H1 (cell line): ENCODE measurements at regions not wholly inside any gene's neighbourhood (a gene's known extent, or its start where the extent isn't known, plus 50 kb on each side); places are given as distances from the start of the nearest gene placed in this dataset.

Experiments used
- CTCF ChIA-PET: fragments of 300-600 bp; sonication (Branson Sonifier 250); formaldehyde crosslinking; loops from one replicate; lab custom pipeline; 2021; ENCODE audit not compliant: partially characterized antibody; lab: Charles Lee
- POLR2A ChIA-PET: fragments of 300-600 bp; sonication (Branson Sonifier 250); formaldehyde crosslinking; loops from one replicate; lab custom pipeline; 2021; ENCODE audit warnings: inconsistent platforms; ENCODE audit not compliant: partially characterized antibody; lab: Charles Lee
- DNase-seq, 2 experiments: peaks; one replicate each; pipeline versions ENCODE4 v3.0.0 to v3.0.0-alpha.2; 2010 to 2022; ENCODE audit warnings: low spot score in 2 of 2, low read depth in 1 of 2, mixed read lengths in 1 of 2
- FAIRE-seq: peaks from 2 replicates; lab custom pipeline; 2011; peaks lifted over from hg19 to GRCh38; lab: Jason Lieb, UNC
- H2AFZ ChIP-seq: 2 replicates; pipeline ENCODE4 v1.8.1; 2012; ENCODE audit warnings: low read length, inconsistent platforms
- H2AK5ac ChIP-seq: 2 replicates; pipeline ENCODE4 v1.6.1; 2013; ENCODE audit warnings: low read depth, low read length
- H2BK120ac ChIP-seq: replicated peaks from 2 replicates; pipeline ENCODE3; 2013; ENCODE audit warnings: low read depth, low read length, inconsistent platforms
- H2BK12ac ChIP-seq: 2 replicates; pipeline ENCODE4 v1.6.1; 2013; ENCODE audit warnings: low read depth, low read length
- H2BK15ac ChIP-seq: 2 replicates; pipeline ENCODE4 v1.6.1; 2013; ENCODE audit warnings: low read length
- H2BK20ac ChIP-seq: 2 replicates; pipeline ENCODE4 v1.6.1; 2013; ENCODE audit warnings: low read length
- H2BK5ac ChIP-seq: 2 replicates; pipeline ENCODE4 v1.6.1; 2013; ENCODE audit warnings: low read depth, low read length
- H3K14ac ChIP-seq: 2 replicates; pipeline ENCODE4 v1.6.1; 2013; ENCODE audit warnings: inconsistent platforms; ENCODE audit not compliant: insufficient read length
- H3K18ac ChIP-seq: 2 replicates; pipeline ENCODE4 v1.6.1; 2013; ENCODE audit warnings: low read length; ENCODE audit errors: extremely low read depth
- H3K23ac ChIP-seq: 2 replicates; pipeline ENCODE4 v1.6.1; 2013; ENCODE audit warnings: inconsistent platforms; ENCODE audit not compliant: insufficient read length
- H3K23me2 ChIP-seq: 2 replicates; pipeline ENCODE4 v1.6.1; 2013; ENCODE audit warnings: low read depth, low read length
- H3K27ac ChIP-seq: 2 replicates; pipeline ENCODE4 v1.6.1; 2011; ENCODE audit warnings: low read depth, low read length, inconsistent platforms
- H3K27me3 ChIP-seq, 4 experiments: replicated peaks in 1 of 4; 1 replicate in 1 of 4; 2 replicates in 3 of 4; pipeline versions ENCODE4 v1.6.1 to v1.8.1; 2011 to 2013; ENCODE audit warnings: low read length in 3 of 4, mild to moderate bottlenecking in 3 of 4, inconsistent platforms in 2 of 4, mixed read lengths in 2 of 4, moderate library complexity in 1 of 4; ENCODE audit not compliant: control insufficient read depth in 3 of 4, insufficient read depth in 3 of 4; ENCODE audit errors: extremely low read depth in 1 of 4
- H3K36me3 ChIP-seq, 4 experiments: 2 replicates each; pipeline versions ENCODE4 v1.6.1 to v1.8.1; 2011 to 2013; ENCODE audit warnings: mild to moderate bottlenecking in 4 of 4, low read length in 3 of 4, moderate library complexity in 2 of 4, control low read depth in 1 of 4, inconsistent platforms in 1 of 4; ENCODE audit not compliant: insufficient read depth in 4 of 4, control insufficient read depth in 2 of 4
- H3K4ac ChIP-seq: replicated peaks from 2 replicates; pipeline ENCODE3; 2013; ENCODE audit warnings: low read length, low read depth, mixed read lengths, inconsistent platforms; ENCODE audit not compliant: insufficient read length
- H3K4me1 ChIP-seq, 4 experiments: replicated peaks in 1 of 4; 1 replicate in 1 of 4; 2 replicates in 3 of 4; pipeline versions ENCODE4 v1.6.1 to v1.8.1; 2011 to 2013; ENCODE audit warnings: low read length in 3 of 4, inconsistent platforms in 2 of 4, mixed read lengths in 1 of 4; ENCODE audit not compliant: insufficient read depth in 4 of 4, control insufficient read depth in 3 of 4
- H3K4me2 ChIP-seq, 2 experiments: 2 replicates each; pipeline versions ENCODE4 v1.6.1 to v1.8.1; 2011 to 2013; ENCODE audit warnings: low read depth in 2 of 2, low read length in 2 of 2, control low read depth in 1 of 2, inconsistent platforms in 1 of 2, mild to moderate bottlenecking in 1 of 2; ENCODE audit not compliant: insufficient read depth in 1 of 2
- H3K4me3 ChIP-seq, 4 experiments: fragments of 200-600, 300-600 bp in 1 of 4; sonication (generic), shearing (Covaris generic), sonication (Bioruptor Twin) in 1 of 4; 2 replicates each; pipeline versions ENCODE4 v1.5.1 to v1.8.1; 2011 to 2016; ENCODE audit warnings: low read length in 4 of 4, low read depth in 3 of 4, control low read depth in 2 of 4, inconsistent platforms in 2 of 4, mild to moderate bottlenecking in 2 of 4, mixed read lengths in 1 of 4, moderate library complexity in 1 of 4; ENCODE audit not compliant: insufficient read depth in 2 of 4; ENCODE audit errors: extremely low read depth in 1 of 4
- H3K56ac ChIP-seq: replicated peaks from 2 replicates; pipeline ENCODE3; 2013; ENCODE audit warnings: low read depth, mild to moderate bottlenecking, mixed read lengths, low read length, inconsistent platforms; ENCODE audit not compliant: insufficient read length
- H3K79me1 ChIP-seq: 2 replicates; pipeline ENCODE4 v1.6.1; 2013; ENCODE audit warnings: low read depth, low read length, control low read depth
- H3K79me2 ChIP-seq, 2 experiments: 2 replicates each; pipeline versions ENCODE4 v1.6.1 to v1.8.1; 2012 to 2013; ENCODE audit warnings: low read length in 2 of 2, mild to moderate bottlenecking in 2 of 2, inconsistent platforms in 1 of 2; ENCODE audit not compliant: insufficient read depth in 2 of 2, control insufficient read depth in 1 of 2
- H3K9ac ChIP-seq, 4 experiments: replicated peaks in 1 of 4; 1 replicate in 1 of 4; 2 replicates in 3 of 4; pipeline versions ENCODE4 v1.6.1 to v1.8.1; 2011 to 2013; ENCODE audit warnings: low read depth in 3 of 4, low read length in 3 of 4, control low read depth in 2 of 4, mild to moderate bottlenecking in 2 of 4, moderate library complexity in 2 of 4, inconsistent platforms in 1 of 4; ENCODE audit errors: extremely low read depth in 1 of 4
- H3K9me3 ChIP-seq, 2 experiments: 2 replicates each; pipeline versions ENCODE4 v1.6.1 to v1.8.1; 2012 to 2013; ENCODE audit warnings: mild to moderate bottlenecking in 2 of 2, moderate library complexity in 2 of 2, control low read depth in 1 of 2, inconsistent platforms in 1 of 2, low read depth in 1 of 2, low read length in 1 of 2, mixed read lengths in 1 of 2; ENCODE audit not compliant: insufficient read depth in 2 of 2
- H4K20me1 ChIP-seq, 2 experiments: replicated peaks in 1 of 2; 2 replicates each; pipeline versions ENCODE3 to v1.8.1; 2011 to 2013; ENCODE audit warnings: inconsistent platforms in 2 of 2, low read length in 2 of 2, mild to moderate bottlenecking in 1 of 2; ENCODE audit not compliant: insufficient read depth in 2 of 2, control insufficient read depth in 1 of 2
- H4K5ac ChIP-seq: 2 replicates; pipeline ENCODE4 v1.6.1; 2013; ENCODE audit warnings: low read length, low read depth, mixed read lengths, inconsistent platforms; ENCODE audit not compliant: insufficient read length
- H4K8ac ChIP-seq: 2 replicates; pipeline ENCODE4 v1.8.0; 2013; ENCODE audit warnings: mild to moderate bottlenecking, moderate library complexity, low read length, inconsistent platforms; ENCODE audit not compliant: insufficient read depth; ENCODE audit errors: extremely low read depth
- H4K91ac ChIP-seq: replicated peaks from 2 replicates; pipeline ENCODE3; 2013; ENCODE audit warnings: low read length, mixed read lengths, inconsistent platforms; ENCODE audit not compliant: insufficient read length
- CBX8 ChIP-seq: fragments of 300-800, 300-1000 bp; sonication (generic); IDR thresholded peaks from 2 replicates; pipeline ENCODE4 v1.7.1; 2016; ENCODE audit warnings: low read depth, low read length, borderline replicate concordance
- CEBPB ChIP-seq: IDR thresholded peaks from 2 replicates; pipeline ENCODE4 v1.6.1; 2012; ENCODE audit warnings: low read depth, low read length
- JUND ChIP-seq: IDR thresholded peaks from 2 replicates; pipeline ENCODE4 v1.6.1; 2011; ENCODE audit warnings: mild to moderate bottlenecking, improper control_type of control experiment, low read length
- KDM4A ChIP-seq: IDR thresholded peaks from one replicate; pipeline ENCODE4 v1.7.1; 2012; ENCODE audit warnings: low read depth, mild to moderate bottlenecking, moderate library complexity, low read length, inconsistent platforms; ENCODE audit not compliant: severe bottlenecking
- MAFK ChIP-seq: IDR thresholded peaks from 2 replicates; pipeline ENCODE4 v1.6.1; 2012; ENCODE audit warnings: low read depth, mild to moderate bottlenecking, improper control_type of control experiment, low read length
- POU5F1 ChIP-seq: IDR thresholded peaks from 2 replicates; pipeline ENCODE4 v1.6.1; 2011; ENCODE audit warnings: low read depth, mild to moderate bottlenecking, low read length, moderate library complexity
- SIN3A ChIP-seq, 2 experiments: IDR thresholded peaks in 1 of 2; conservative IDR thresholded peaks in 1 of 2; 2 replicates each; pipeline ENCODE4 v1.6.1; 2011 to 2012; ENCODE audit warnings: low read length in 2 of 2, improper control_type of control experiment in 1 of 2, low read depth in 1 of 2, mild to moderate bottlenecking in 1 of 2
- SIRT6 ChIP-seq: IDR thresholded peaks from one replicate; pipeline ENCODE4 v1.7.1; 2012; ENCODE audit warnings: low read length, inconsistent platforms
- SP1 ChIP-seq: IDR thresholded peaks from 2 replicates; pipeline ENCODE4 v1.6.1; 2011; ENCODE audit warnings: low read depth, low read length
- TEAD4 ChIP-seq: IDR thresholded peaks from 2 replicates; pipeline ENCODE4 v1.6.1; 2012; ENCODE audit warnings: low read depth, low read length, inconsistent platforms, mixed read lengths
- YY1 ChIP-seq: IDR thresholded peaks from 2 replicates; pipeline ENCODE4 v1.6.1; 2011; ENCODE audit warnings: low read depth, mild to moderate bottlenecking, low read length
- ZNF274 ChIP-seq: IDR thresholded peaks from 2 replicates; pipeline ENCODE4 v1.7.0; 2012; ENCODE audit warnings: low read length, borderline replicate concordance; ENCODE audit errors: extremely low read depth
- WGBS, 2 experiments: shearing (Covaris generic) in 1 of 2; methylation state at CpG; one replicate each; pipeline versions ENCODE4 v1.1.6 to v1.1.7; 2013 to 2015; ENCODE audit warnings: low lambda C conversion rate in 2 of 2, mixed read lengths in 2 of 2, inconsistent platforms in 1 of 2, low coverage in 1 of 2, missing lambda C conversion rate in 1 of 2; ENCODE audit not compliant: insufficient replicate concordance in 2 of 2, insufficient coverage in 1 of 2, insufficient read length in 1 of 2; ENCODE audit errors: extremely low coverage in 1 of 2, missing lambda C conversion rate in 1 of 2; 5-methylcytosine and 5-hydroxymethylcytosine counted together

GRCh38 chr4:23237771-23238170 is 545.0 kb downstream of the GBA3 start:
- Histone ChIP-seq H3K9me3 (no peaks in the 10 kb centered on the region), H4K91ac (no peak overlapping the region), H3K23me2 (no peaks in the 10 kb centered on the region), H2BK20ac (no peak overlapping the region), H4K5ac (no peak overlapping the region), H2BK12ac (no peak overlapping the region), H4K20me1 (no peaks in the 10 kb centered on the region), H2AFZ (no peak overlapping the region), H4K8ac (no peak overlapping the region), H3K56ac (no peak overlapping the region), H3K14ac (no peak overlapping the region), H3K4ac (no peak overlapping the region), H3K27ac (no peak overlapping the region), H3K36me3 (no peaks in the 10 kb centered on the region), H3K9ac (no peak overlapping the region), H3K4me1 (peaks cover 0 to 16% (median 6%) of the 10 kb centered on the region in 4 experiments; a peak in 5 of 7 replicates), H3K18ac (no peak overlapping the region), H2BK120ac (no peak overlapping the region), H2BK15ac (no peak overlapping the region), H3K4me3 (no peak overlapping the region), H3K79me2 (no peaks in the 10 kb centered on the region), H2BK5ac (no peak overlapping the region), H3K79me1 (no peaks in the 10 kb centered on the region), H3K23ac (no peak overlapping the region), H2AK5ac (no peak overlapping the region), H3K27me3 (no peaks in the 10 kb centered on the region), H3K4me2 (no peak overlapping the region)
- FAIRE-seq (no peak), DNase-seq (no peak)
- 91% methylated on average over 3 of the region's 3 CpGs; no CpG with 5 or more reads in 1 of the 2 experiments for WGBS, 2 experiments
- POLR2A ChIA-PET: no interaction called here
- TF ChIP-seq ZNF274: no peak
- TF ChIP-seq SIN3A (conservative IDR thresholded peaks at IDR 0.05 in 1 of 2, IDR thresholded peaks at IDR 0.05 in 1 of 2; ENCODE audit: low read depth in 1 of 2, low read length in 2 of 2): no peak
- no peak for TF ChIP-seq SP1
- no peak for TF ChIP-seq CEBPB
- no peak for TF ChIP-seq JUND
- TF ChIP-seq SIRT6: no peak
- no peak for TF ChIP-seq MAFK
- no peak for TF ChIP-seq YY1
- no peak for TF ChIP-seq KDM4A
- no peak for TF ChIP-seq CBX8
- TF ChIP-seq TEAD4: no peak
- no peak for TF ChIP-seq POU5F1
- CTCF ChIA-PET: no interaction called here
